HEK293 (cell line): ENCODE measurements at regions not wholly inside any gene's neighbourhood (a gene's known extent, or its start where the extent isn't known, plus 50 kb on each side); places are given as distances from the start of the nearest gene placed in this dataset.

Experiments used
- CTCF ChIA-PET: fragments of 350-600 bp; formaldehyde crosslinking; extraction: SDS; loops from one replicate; lab custom pipeline; 2021; ENCODE audit warnings: antibody characterized with exemption; lab: Yijun Ruan, JAX
- POLR2A ChIA-PET: fragments of 300-600 bp; formaldehyde crosslinking; extraction: SDS; loops from one replicate; lab custom pipeline; 2020; ENCODE audit warnings: antibody characterized with exemption, inconsistent platforms; lab: Yijun Ruan, JAX
- H3K27ac ChIP-seq: fragments of 200-500 bp; sonication (Bioruptor generic); 2 replicates; pipeline ENCODE4 v1.5.1; 2014; ENCODE audit warnings: low read depth, low read length, control low read depth, inconsistent platforms; ENCODE audit errors: extremely low read depth
- H3K36me3 ChIP-seq, 2 experiments: fragments of 200-500 bp in 1 of 2; sonication (Bioruptor generic) in 1 of 2; 1 replicate in 1 of 2; 2 replicates in 1 of 2; pipeline ENCODE4 v1.5.1; 2014 to 2017; ENCODE audit warnings: inconsistent platforms in 2 of 2, low read length in 2 of 2; ENCODE audit not compliant: control insufficient read depth in 2 of 2, insufficient read depth in 1 of 2
- H3K4me1 ChIP-seq: fragments of 200-500 bp; sonication (Bioruptor generic); 2 replicates; pipeline ENCODE4 v1.5.1; 2014; ENCODE audit warnings: mild to moderate bottlenecking, low read length, inconsistent platforms; ENCODE audit not compliant: control insufficient read depth, insufficient read depth
- H3K4me3 ChIP-seq: 2 replicates; pipeline ENCODE4 v1.5.1; 2011; ENCODE audit warnings: low read depth, mild to moderate bottlenecking, control low read depth, low read length, moderate library complexity
- H3K9me3 ChIP-seq: fragments of 200-500 bp; sonication (Bioruptor generic); 2 replicates; pipeline ENCODE4 v1.5.1; 2014; ENCODE audit warnings: low read depth, low read length, inconsistent platforms; ENCODE audit not compliant: control insufficient read depth, insufficient read depth
- KLF7 ChIP-seq: fragments of 450-650 bp; formaldehyde crosslinking; IDR thresholded peaks from 2 replicates; pipeline ENCODE4 v1.5.1; 2016; ENCODE audit warnings: missing biosample characterization, missing genetic modification characterization, borderline replicate concordance
- KLF9 ChIP-seq: fragments of 450-650 bp; formaldehyde crosslinking; IDR thresholded peaks from 2 replicates; pipeline ENCODE4 v1.5.1; 2016; ENCODE audit warnings: missing biosample characterization, missing genetic modification characterization, low read depth
- MEIS1 ChIP-seq: sonication (generic); formaldehyde crosslinking; IDR thresholded peaks from 2 replicates; pipeline ENCODE4 v1.8.1; 2022; ENCODE audit warnings: missing genetic modification reagents, mild to moderate bottlenecking, borderline replicate concordance
- OVOL3 ChIP-seq: fragments of 450-650 bp; formaldehyde crosslinking; IDR thresholded peaks from 2 replicates; pipeline ENCODE4 v1.5.1; 2016; ENCODE audit warnings: missing biosample characterization, missing genetic modification characterization
- WT1 ChIP-seq: fragments of 450-650 bp; formaldehyde crosslinking; IDR thresholded peaks from 2 replicates; pipeline ENCODE4 v1.5.1; 2016; ENCODE audit warnings: missing biosample characterization, missing genetic modification characterization
- ZBTB1 ChIP-seq: fragments of 450-650 bp; formaldehyde crosslinking; IDR thresholded peaks from 2 replicates; pipeline ENCODE4 v1.5.1; 2016; ENCODE audit warnings: missing biosample characterization, missing genetic modification characterization
- ZBTB17 ChIP-seq: fragments of 450-650 bp; formaldehyde crosslinking; IDR thresholded peaks from 2 replicates; pipeline ENCODE4 v1.5.1; 2016; ENCODE audit warnings: missing biosample characterization, missing genetic modification characterization
- ZFHX2 ChIP-seq: fragments of 450-650 bp; formaldehyde crosslinking; conservative IDR thresholded peaks from 2 replicates; pipeline ENCODE4 v1.5.1; 2016; ENCODE audit warnings: missing biosample characterization, missing genetic modification characterization
- ZFP37 ChIP-seq: fragments of 450-650 bp; formaldehyde crosslinking; IDR thresholded peaks from 2 replicates; pipeline ENCODE4 v1.5.1; 2016; ENCODE audit warnings: missing biosample characterization, missing genetic modification characterization
- ZNF133 ChIP-seq: fragments of 450-650 bp; formaldehyde crosslinking; IDR thresholded peaks from 2 replicates; pipeline ENCODE4 v1.5.1; 2016; ENCODE audit warnings: missing biosample characterization, missing genetic modification characterization
- ZNF174 ChIP-seq: fragments of 450-650 bp; formaldehyde crosslinking; IDR thresholded peaks from 2 replicates; pipeline ENCODE4 v1.5.0; 2017; ENCODE audit warnings: missing biosample characterization, mild to moderate bottlenecking, missing genetic modification characterization
- ZNF2 ChIP-seq: fragments of 450-650 bp; formaldehyde crosslinking; IDR thresholded peaks from 2 replicates; pipeline ENCODE4 v1.5.1; 2016; ENCODE audit warnings: missing biosample characterization, missing genetic modification characterization
- ZNF24 ChIP-seq: fragments of 450-650 bp; formaldehyde crosslinking; IDR thresholded peaks from 2 replicates; pipeline ENCODE4 v1.5.1; 2016; ENCODE audit warnings: missing biosample characterization, missing genetic modification characterization
- ZNF311 ChIP-seq: fragments of 450-650 bp; formaldehyde crosslinking; IDR thresholded peaks from 2 replicates; pipeline ENCODE4 v1.5.1; 2017; ENCODE audit warnings: missing biosample characterization, missing genetic modification characterization, borderline replicate concordance
- ZNF324 ChIP-seq: fragments of 450-650 bp; formaldehyde crosslinking; IDR thresholded peaks from 2 replicates; pipeline ENCODE4 v1.5.1; 2016; ENCODE audit warnings: missing biosample characterization, missing genetic modification characterization
- ZNF391 ChIP-seq: fragments of 450-650 bp; formaldehyde crosslinking; IDR thresholded peaks from 2 replicates; pipeline ENCODE4 v1.5.1; 2016; ENCODE audit warnings: low read depth, missing biosample characterization, missing genetic modification characterization, borderline replicate concordance
- ZNF48 ChIP-seq: fragments of 450-650 bp; formaldehyde crosslinking; IDR thresholded peaks from 2 replicates; pipeline ENCODE4 v1.5.1; 2016; ENCODE audit warnings: missing biosample characterization, missing genetic modification characterization
- ZNF548 ChIP-seq: fragments of 450-650 bp; formaldehyde crosslinking; IDR thresholded peaks from 2 replicates; pipeline ENCODE4 v1.5.1; 2016; ENCODE audit warnings: missing biosample characterization, missing genetic modification characterization
- ZNF596 ChIP-seq: fragments of 450-650 bp; IDR thresholded peaks from 2 replicates; pipeline ENCODE4 v1.5.0; 2018; ENCODE audit warnings: missing biosample characterization, mild to moderate bottlenecking, missing genetic modification characterization, moderate library complexity
- ZNF777 ChIP-seq: fragments of 450-650 bp; formaldehyde crosslinking; IDR thresholded peaks from 2 replicates; pipeline ENCODE4 v1.5.1; 2017; ENCODE audit warnings: missing biosample characterization, missing genetic modification characterization, borderline replicate concordance
- ZNF792 ChIP-seq: fragments of 450-650 bp; formaldehyde crosslinking; IDR thresholded peaks from 2 replicates; pipeline ENCODE4 v1.5.1; 2016; ENCODE audit warnings: missing biosample characterization, missing genetic modification characterization
- ZSCAN23 ChIP-seq: fragments of 450-650 bp; formaldehyde crosslinking; IDR thresholded peaks from 2 replicates; pipeline ENCODE4 v1.5.1; 2016; ENCODE audit warnings: missing biosample characterization, missing genetic modification characterization
- ZSCAN30 ChIP-seq: fragments of 450-650 bp; IDR thresholded peaks from 2 replicates; pipeline ENCODE4 v1.5.1; 2018; ENCODE audit warnings: missing biosample characterization, mild to moderate bottlenecking, missing genetic modification characterization, moderate library complexity
- ZXDB ChIP-seq: fragments of 450-650 bp; formaldehyde crosslinking; IDR thresholded peaks from 2 replicates; pipeline ENCODE4 v1.5.1; 2016; ENCODE audit warnings: missing biosample characterization, missing genetic modification characterization
- TF ChIP-seq, protein P1 (sequence below): fragments of 450-650 bp; formaldehyde crosslinking; IDR thresholded peaks from 2 replicates; pipeline ENCODE4 v1.5.1; 2016; ENCODE audit warnings: missing biosample characterization, missing genetic modification characterization
- TF ChIP-seq, protein P2 (sequence below): fragments of 450-650 bp; formaldehyde crosslinking; IDR thresholded peaks from 2 replicates; pipeline ENCODE4; 2016; ENCODE audit warnings: missing biosample characterization, missing genetic modification characterization
- TF ChIP-seq, protein P3 (sequence below): fragments of 450-650 bp; formaldehyde crosslinking; IDR thresholded peaks from 2 replicates; pipeline ENCODE4 v1.5.1; 2016; ENCODE audit warnings: missing biosample characterization, missing genetic modification characterization
- TF ChIP-seq, protein P4 (sequence below): fragments of 450-650 bp; formaldehyde crosslinking; IDR thresholded peaks from 2 replicates; pipeline ENCODE4 v1.5.1; 2017; ENCODE audit warnings: missing biosample characterization, missing genetic modification characterization
- TF ChIP-seq, protein P5 (sequence below): fragments of 450-650 bp; IDR thresholded peaks from 2 replicates; pipeline ENCODE4 v1.5.1; 2018; ENCODE audit warnings: missing biosample characterization, missing genetic modification characterization

DNA sequence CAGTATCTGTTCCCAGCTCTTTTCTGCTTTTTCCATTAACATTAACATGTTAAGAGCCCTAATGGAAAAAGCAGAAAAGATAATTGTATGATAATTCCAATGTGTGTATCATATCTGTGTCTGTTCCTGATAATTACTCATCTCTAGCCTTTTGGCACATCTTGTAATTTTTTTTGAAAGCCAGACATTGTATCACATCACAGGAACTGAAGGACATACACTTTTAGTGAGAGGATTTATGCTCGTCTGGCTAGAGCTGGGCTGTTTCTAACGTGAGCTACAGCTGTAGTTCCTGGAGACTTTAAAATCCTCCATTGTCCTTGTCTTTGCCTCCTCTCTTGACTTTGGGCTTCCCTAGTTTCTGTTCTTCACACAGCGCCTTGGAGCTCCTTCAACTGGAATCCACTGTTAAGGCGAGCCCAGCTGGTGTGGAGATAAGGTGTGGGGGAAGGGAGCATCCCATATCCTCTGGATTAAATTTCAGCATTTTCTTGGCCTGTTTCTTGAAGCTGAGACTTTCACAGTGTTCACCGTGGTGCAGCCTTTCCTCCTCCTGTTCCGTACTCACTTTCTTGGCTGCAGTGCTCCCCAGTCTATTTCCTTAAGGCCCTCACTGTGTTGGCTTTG, 211.5 kb downstream of the GALR1 start:
- TF ChIP-seq ZNF596, result no peak
- TF ChIP-seq MEIS1 (CRISPR knock-in tag), result no peak
- TF ChIP-seq ZNF2, result no peak
- TF ChIP-seq ZNF777 (tag by site-specific recombination), result no peak
- TF ChIP-seq KLF7 (tag by site-specific recombination), result no peak
- no peak for TF ChIP-seq ZNF311
- no peak for TF ChIP-seq WT1 (tag by site-specific recombination)
- TF ChIP-seq ZNF324 (tag by site-specific recombination), result no peak
- no peak for TF ChIP-seq ZNF391
- Histone ChIP-seq H3K4me3 (no peak overlapping the region), H3K9me3 (no peaks in the 10 kb centered on the region), H3K36me3 (no peaks in the 10 kb centered on the region), H3K4me1 (no peaks in the 10 kb centered on the region), H3K27ac (no peak overlapping the region)
- ChIA-PET CTCF (interaction anchor here (1.1 kb wide), 1 partner anchor 12 kb away, joined by 4 read pairs; no protein-coding TSS in a partner anchor), POLR2A (no interaction called here)

DNA sequence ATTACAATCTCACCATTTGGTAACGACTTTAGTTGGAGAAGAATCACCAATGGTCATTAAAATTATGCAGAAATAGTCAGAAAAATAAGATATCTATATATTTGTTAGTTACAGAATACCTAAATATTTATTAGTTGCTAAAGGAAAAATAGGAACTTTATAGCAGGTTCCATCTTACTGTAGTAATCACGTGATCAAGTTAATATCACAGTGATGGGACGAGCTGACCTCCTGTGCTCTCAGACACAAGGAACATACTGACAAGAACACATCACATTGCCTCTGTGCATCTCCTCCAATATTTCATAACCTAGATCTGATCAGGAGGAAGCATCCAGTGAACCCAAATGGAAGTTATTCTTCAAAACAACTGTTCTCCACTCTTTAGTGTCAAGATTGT, 215.3 kb downstream of the GALR1 start:
- H3K4me1 ChIP-seq, result no peaks in the 10 kb centered on the region
- H3K27ac ChIP-seq, result no peak overlapping the region
- H3K4me3 ChIP-seq, result no peak overlapping the region
- H3K36me3 ChIP-seq, result no peaks in the 10 kb centered on the region
- TF ChIP-seq ZNF792 (tag by site-specific recombination), result no peak
- TF ChIP-seq OVOL3, result no peak
- TF ChIP-seq ZFP37 (tag by site-specific recombination), result no peak
- TF ChIP-seq ZBTB17, result no peak
- TF ChIP-seq, protein P1, sequence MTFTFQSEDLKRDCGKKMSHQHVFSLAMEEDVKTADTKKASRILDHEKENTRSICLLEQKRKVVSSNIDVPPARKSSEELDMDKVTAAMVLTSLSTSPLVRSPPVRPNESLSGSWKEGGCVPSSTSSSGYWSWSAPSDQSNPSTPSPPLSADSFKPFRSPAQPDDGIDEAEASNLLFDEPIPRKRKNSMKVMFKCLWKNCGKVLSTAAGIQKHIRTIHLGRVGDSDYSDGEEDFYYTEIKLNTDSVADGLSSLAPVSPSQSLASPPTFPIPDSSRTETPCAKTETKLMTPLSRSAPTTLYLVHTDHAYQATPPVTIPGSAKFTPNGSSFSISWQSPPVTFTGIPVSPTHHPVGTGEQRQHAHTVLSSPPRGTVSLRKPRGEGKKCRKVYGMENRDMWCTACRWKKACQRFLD, result no peak
- CTCF ChIA-PET, result no interaction called here
- H3K9me3 ChIP-seq, result no peaks in the 10 kb centered on the region
- POLR2A ChIA-PET, result no interaction called here

DNA sequence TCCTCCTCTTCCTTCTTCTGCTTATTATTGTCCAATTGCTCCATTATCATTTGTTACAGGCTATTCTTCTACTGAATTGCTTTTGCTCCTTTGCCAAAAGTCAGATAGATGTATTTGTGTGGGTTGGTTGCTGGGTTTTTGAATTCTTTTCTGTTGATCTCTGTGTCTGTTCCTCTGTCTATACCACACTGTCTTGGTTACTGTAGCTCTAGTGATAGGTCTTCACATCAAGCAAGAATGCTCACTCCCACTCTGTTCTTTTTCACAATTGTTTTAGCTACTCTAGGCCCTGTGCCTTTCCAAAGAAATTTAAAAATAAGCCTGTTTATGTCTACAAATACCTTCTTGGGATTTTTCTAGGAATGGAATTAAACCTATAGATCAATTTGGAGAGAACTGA, 217.2 kb downstream of the GALR1 start:
- no peaks in the 10 kb centered on the region for H3K4me1 ChIP-seq
- no peaks in the 10 kb centered on the region for H3K36me3 ChIP-seq
- POLR2A ChIA-PET, result no interaction called here
- no peak overlapping the region for H3K4me3 ChIP-seq
- CTCF ChIA-PET, result no interaction called here
- TF ChIP-seq ZNF24 (tag by site-specific recombination), result no peak
- TF ChIP-seq, protein P2, sequence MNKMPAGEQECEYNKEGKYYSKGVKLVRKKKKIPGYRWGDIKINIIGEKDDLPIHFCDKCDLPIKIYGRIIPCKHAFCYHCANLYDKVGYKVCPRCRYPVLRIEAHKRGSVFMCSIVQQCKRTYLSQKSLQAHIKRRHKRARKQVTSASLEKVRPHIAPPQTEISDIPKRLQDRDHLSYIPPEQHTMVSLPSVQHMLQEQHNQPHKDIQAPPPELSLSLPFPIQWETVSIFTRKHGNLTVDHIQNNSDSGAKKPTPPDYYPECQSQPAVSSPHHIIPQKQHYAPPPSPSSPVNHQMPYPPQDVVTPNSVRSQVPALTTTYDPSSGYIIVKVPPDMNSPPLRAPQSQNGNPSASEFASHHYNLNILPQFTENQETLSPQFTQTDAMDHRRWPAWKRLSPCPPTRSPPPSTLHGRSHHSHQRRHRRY (tag by site-specific recombination), result no peak
- no peak for TF ChIP-seq ZSCAN23 (tag by site-specific recombination)
- TF ChIP-seq, protein P3, sequence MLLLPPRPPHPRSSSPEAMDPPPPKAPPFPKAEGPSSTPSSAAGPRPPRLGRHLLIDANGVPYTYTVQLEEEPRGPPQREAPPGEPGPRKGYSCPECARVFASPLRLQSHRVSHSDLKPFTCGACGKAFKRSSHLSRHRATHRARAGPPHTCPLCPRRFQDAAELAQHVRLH, result no peak
- no peak for TF ChIP-seq KLF7 (tag by site-specific recombination)
- TF ChIP-seq, protein P4, sequence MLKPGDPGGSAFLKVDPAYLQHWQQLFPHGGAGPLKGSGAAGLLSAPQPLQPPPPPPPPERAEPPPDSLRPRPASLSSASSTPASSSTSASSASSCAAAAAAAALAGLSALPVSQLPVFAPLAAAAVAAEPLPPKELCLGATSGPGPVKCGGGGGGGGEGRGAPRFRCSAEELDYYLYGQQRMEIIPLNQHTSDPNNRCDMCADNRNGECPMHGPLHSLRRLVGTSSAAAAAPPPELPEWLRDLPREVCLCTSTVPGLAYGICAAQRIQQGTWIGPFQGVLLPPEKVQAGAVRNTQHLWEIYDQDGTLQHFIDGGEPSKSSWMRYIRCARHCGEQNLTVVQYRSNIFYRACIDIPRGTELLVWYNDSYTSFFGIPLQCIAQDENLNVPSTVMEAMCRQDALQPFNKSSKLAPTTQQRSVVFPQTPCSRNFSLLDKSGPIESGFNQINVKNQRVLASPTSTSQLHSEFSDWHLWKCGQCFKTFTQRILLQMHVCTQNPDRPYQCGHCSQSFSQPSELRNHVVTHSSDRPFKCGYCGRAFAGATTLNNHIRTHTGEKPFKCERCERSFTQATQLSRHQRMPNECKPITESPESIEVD, result no peak
- no peak for TF ChIP-seq ZNF174 (tag by site-specific recombination)
- no peak for TF ChIP-seq ZSCAN30 (tag by site-specific recombination)
- TF ChIP-seq, protein P5, sequence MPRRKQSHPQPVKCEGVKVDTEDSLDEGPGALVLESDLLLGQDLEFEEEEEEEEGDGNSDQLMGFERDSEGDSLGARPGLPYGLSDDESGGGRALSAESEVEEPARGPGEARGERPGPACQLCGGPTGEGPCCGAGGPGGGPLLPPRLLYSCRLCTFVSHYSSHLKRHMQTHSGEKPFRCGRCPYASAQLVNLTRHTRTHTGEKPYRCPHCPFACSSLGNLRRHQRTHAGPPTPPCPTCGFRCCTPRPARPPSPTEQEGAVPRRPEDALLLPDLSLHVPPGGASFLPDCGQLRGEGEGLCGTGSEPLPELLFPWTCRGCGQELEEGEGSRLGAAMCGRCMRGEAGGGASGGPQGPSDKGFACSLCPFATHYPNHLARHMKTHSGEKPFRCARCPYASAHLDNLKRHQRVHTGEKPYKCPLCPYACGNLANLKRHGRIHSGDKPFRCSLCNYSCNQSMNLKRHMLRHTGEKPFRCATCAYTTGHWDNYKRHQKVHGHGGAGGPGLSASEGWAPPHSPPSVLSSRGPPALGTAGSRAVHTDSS, result no peak
- TF ChIP-seq ZNF48 (tag by site-specific recombination), result no peak
- no peak for TF ChIP-seq ZNF133
- no peak for TF ChIP-seq ZNF548
- TF ChIP-seq ZXDB (tag by site-specific recombination), result no peak
- TF ChIP-seq ZBTB17, result no peak
- no peak for TF ChIP-seq ZBTB1
- TF ChIP-seq ZFHX2 (tag by site-specific recombination), result no peak
- no peak for TF ChIP-seq ZNF792 (tag by site-specific recombination)
- no peak for TF ChIP-seq KLF9 (tag by site-specific recombination)
- no peak overlapping the region for H3K27ac ChIP-seq
- H3K9me3 ChIP-seq, result no peaks in the 10 kb centered on the region
